Aorta (tissue), 5 donors: ENCODE measurements at regions not wholly inside any gene's neighbourhood (a gene's known extent, or its start where the extent isn't known, plus 50 kb on each side); places are given as distances from the start of the nearest gene placed in this dataset.

Experiments used
- ATAC-seq: fragments of 200-7000 bp; cut with Tn5 transposase; one replicate; pipeline ENCODE4 v1.9.1; 2022; ENCODE audit warnings: moderate library complexity; ENCODE audit not compliant: low FRiP score
- DNase-seq, 2 donors: peaks; one replicate each; pipeline ENCODE4 v3.0.0-alpha.2; 2020
- H3K27ac ChIP-seq, 2 donors: one replicate each; pipeline ENCODE4 v1.5.1; 2013; ENCODE audit warnings: low read length in 2 of 2, mild to moderate bottlenecking in 2 of 2, moderate library complexity in 2 of 2, control low read depth in 1 of 2, inconsistent platforms in 1 of 2, low read depth in 1 of 2
- H3K27me3 ChIP-seq, 2 donors: one replicate each; pipeline ENCODE4 v1.6.1; 2013; ENCODE audit warnings: control low read depth in 1 of 2, low read length in 1 of 2, mild to moderate bottlenecking in 1 of 2, moderate library complexity in 1 of 2; ENCODE audit not compliant: insufficient read depth in 2 of 2, control insufficient read depth in 1 of 2
- H3K36me3 ChIP-seq, 2 donors: one replicate each; pipeline ENCODE4 v1.6.1; 2013; ENCODE audit warnings: control low read depth in 1 of 2, low read length in 1 of 2, mild to moderate bottlenecking in 1 of 2; ENCODE audit not compliant: insufficient read depth in 2 of 2, control insufficient read depth in 1 of 2
- H3K4me1 ChIP-seq, 2 donors: one replicate each; pipeline ENCODE4 v1.6.1; 2013; ENCODE audit warnings: low read length in 2 of 2, control low read depth in 1 of 2, mild to moderate bottlenecking in 1 of 2, moderate library complexity in 1 of 2; ENCODE audit not compliant: insufficient read depth in 2 of 2, control insufficient read depth in 1 of 2
- H3K4me3 ChIP-seq, 2 donors: one replicate each; pipeline ENCODE4 v1.5.1; 2013; ENCODE audit warnings: low read length in 2 of 2, control low read depth in 1 of 2, mild to moderate bottlenecking in 1 of 2
- H3K9me3 ChIP-seq: one replicate; pipeline ENCODE4 v1.6.1; 2013; ENCODE audit warnings: mild to moderate bottlenecking, low read length; ENCODE audit not compliant: control insufficient read depth
- WGBS, 2 donors: extraction: QIAGEN DNeasy Blood & Tissue Kit; methylation state at CpG; one replicate each; pipeline ENCODE4 v1.1.7; 2013; 5-methylcytosine and 5-hydroxymethylcytosine counted together
- intact Hi-C, 2 donors: fragments of 100-400 bp; cut with DNase I; formaldehyde crosslinking; loops; one replicate each; pipeline versions ENCODE4 v1.14.2 to v1.15.0; 2022
- donor health status: healthy with polysubstance abuse.
- donor health status: Bipolar disorder and iron deficiency.
- donor health status: DM: no; HTN: no; CAD: no.
- donor health status: DM: no; HTN: no; CAD: no.
- donor health status: DM: yes; HTN: yes; CAD: no.

DNA sequence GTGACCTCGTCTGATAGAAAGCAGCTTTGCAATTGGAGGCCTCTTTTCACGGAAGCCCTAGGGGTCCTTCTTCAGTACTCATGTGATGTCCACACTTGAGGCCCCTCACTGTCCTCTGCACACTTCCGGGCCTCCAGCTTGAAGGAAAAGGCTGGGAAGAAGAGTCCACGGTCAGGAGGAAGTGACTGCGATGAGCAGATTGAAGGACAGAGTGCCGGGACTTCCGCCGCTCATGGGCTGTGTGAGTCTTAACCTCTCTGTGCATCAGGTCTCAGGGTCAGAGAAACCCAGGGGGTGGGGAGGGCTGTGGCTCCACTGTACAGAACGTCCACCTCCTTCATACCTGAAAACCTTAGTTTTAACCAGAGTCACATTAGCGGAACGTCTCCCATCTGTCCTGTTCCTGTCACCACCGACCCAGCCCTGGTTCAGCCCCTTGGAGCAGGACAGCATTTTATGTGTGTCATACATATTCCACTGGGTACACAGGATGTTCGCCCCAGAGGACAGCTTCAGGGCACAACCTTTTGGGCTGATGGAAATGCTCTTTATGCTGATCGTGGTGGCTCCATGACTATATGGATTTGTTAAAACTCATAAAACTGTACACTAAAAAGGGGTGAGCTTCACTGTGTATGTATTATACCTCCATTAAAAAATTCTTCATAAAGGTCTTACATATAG, 51.0 kb upstream of the SORCS2 start:
- DNase-seq (no peak), ATAC-seq (no peak)
- no peaks in the 10 kb centered on the region for H3K9me3 ChIP-seq
- no peak overlapping the region for H3K4me3 ChIP-seq
- H3K36me3 ChIP-seq, result no peaks in the 10 kb centered on the region
- no peaks in the 10 kb centered on the region for H3K27me3 ChIP-seq
- WGBS, 2 donors, result 89 to 91% methylated on average over 14 of the region's 14 CpGs
- no peak overlapping the region for H3K27ac ChIP-seq
- no peaks in the 10 kb centered on the region for H3K4me1 ChIP-seq
- intact Hi-C loops, result no loop called here

DNA sequence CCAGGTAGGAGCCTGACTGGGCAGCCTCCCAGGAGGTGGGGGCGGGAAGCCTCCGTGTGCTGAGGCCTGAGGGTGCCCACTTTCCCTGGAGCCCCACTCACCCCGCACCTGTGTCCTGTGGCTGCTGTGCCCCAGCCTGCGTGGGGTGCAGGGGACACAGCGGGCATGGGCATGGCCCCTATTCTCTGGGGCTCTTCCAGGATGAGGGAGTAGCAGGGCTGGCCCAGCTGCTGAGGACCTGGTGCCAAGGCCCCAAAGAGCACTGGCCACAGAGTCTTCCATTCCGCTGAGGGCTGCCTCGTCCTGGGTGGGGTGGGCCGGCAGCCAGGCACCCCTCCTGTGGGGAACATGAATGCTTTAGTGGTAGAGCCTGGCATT, 51.7 kb upstream of the SORCS2 start:
- DNase-seq (no peak), ATAC-seq (no peak)
- Histone ChIP-seq H3K4me1 (no peaks in the 10 kb centered on the region), H3K9me3 (no peaks in the 10 kb centered on the region), H3K36me3 (no peaks in the 10 kb centered on the region), H3K4me3 (no peak overlapping the region), H3K27ac (no peak overlapping the region), H3K27me3 (no peaks in the 10 kb centered on the region)
- intact Hi-C loops, result no loop called here
- 88 to 93% methylated on average over 8 of the region's 8 CpGs for WGBS, 2 donors

DNA sequence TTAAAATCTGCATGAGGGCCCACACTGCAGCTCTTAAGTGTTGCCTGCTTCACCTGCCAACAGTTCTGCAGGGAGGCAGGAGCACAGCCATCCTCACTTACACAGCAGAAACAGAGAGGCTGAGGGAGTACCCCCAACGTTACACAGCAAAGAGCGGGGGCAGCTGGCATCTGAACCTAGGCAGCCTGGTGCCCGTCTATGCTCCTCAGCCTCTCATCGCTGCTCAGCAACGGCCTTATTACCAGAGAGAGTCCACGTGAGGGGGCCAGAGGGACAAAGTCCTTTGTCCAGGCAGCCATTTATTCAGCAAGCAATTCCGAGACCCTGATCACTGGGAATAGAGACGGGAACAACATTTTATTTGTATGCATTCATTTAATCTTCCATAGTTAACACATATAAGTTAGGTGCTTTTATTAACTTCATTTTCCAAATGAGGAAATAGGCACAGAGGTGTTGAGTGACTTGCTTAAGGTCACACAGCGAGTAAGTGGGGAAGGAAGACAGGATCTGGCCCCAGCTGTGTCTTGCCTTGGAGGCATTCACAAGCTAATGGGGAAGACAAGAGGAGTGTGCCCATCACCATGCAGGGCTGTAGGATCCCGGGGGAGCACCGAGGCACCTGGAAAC, 52.2 kb upstream of the SORCS2 start:
- ATAC-seq (no peak), DNase-seq (no peak)
- WGBS, 2 donors, result 87 to 89% methylated on average over 11 of the region's 11 CpGs

GRCh38 chr4:7139167-7139982, 53.0 kb upstream of the SORCS2 start:
- WGBS, 2 donors, result 65 to 70% methylated on average over 12 of the region's 12 CpGs
- DNase-seq (no peak), ATAC-seq (no peak)
- H3K27ac ChIP-seq, result no peak overlapping the region
- intact Hi-C loops, result no loop called here
- no peaks in the 10 kb centered on the region for H3K27me3 ChIP-seq
- H3K4me1 ChIP-seq, result no peaks in the 10 kb centered on the region
- no peaks in the 10 kb centered on the region for H3K9me3 ChIP-seq
- no peak overlapping the region for H3K4me3 ChIP-seq
- H3K36me3 ChIP-seq, result no peaks in the 10 kb centered on the region

More for the DNA sequence above, 52.2 kb upstream of the SORCS2 start:
- H3K36me3 ChIP-seq, result no peaks in the 10 kb centered on the region
- no peak overlapping the region for H3K4me3 ChIP-seq
- H3K9me3 ChIP-seq, result no peaks in the 10 kb centered on the region
- H3K4me1 ChIP-seq, result no peaks in the 10 kb centered on the region
- no peak overlapping the region for H3K27ac ChIP-seq
- intact Hi-C loops, result no loop called here
- H3K27me3 ChIP-seq, result no peaks in the 10 kb centered on the region

DNA sequence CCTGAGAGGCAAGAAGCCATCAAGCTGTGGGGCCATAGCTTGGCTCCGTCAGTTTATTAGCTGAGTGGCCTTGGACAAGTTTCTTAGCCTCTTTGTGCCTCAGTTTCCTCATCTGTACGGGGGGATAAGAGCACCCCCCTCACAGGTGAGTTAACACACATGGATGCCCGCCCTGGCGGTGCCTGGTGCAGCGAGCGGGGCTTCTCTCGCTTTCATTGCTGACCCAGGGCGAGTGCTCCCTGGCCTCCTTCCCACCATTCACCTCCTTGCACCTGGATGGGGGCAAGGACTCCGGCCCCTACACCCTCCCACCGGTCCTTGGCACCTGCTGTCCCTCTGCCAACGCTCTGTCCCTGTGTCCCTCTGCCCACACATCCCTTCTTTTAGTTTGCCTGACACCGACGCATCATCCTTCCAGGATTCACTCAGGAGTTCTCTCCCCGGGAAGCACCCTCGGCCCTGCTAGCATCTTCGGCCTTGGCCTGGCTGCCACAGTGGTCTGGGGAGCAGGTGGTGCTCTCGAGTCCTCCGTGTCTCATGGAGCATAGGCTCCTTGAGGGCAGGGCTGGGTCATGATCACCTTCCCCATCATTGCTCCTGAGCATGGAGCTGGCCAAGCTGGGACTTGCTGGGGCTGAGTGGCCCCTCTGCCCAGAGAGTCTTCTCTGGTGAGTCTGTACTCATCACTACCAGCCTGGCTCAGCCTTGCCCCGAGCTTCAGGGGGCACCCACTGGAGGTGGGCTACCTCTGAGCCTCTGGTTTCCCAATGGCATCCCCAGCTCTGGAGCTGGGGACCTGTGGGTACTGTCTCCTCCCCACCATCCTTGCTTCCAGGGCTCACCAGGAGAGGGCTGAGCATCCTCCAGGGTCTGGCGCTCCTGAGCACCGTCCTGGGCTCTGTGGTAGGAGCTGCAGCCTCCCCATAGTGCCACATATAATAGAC, 53.8 kb upstream of the SORCS2 start:
- ATAC-seq, result no peak
- Histone ChIP-seq H3K36me3 (no peaks in the 10 kb centered on the region), H3K27ac (no peak overlapping the region), H3K4me3 (no peak overlapping the region), H3K27me3 (no peaks in the 10 kb centered on the region), H3K9me3 (no peaks in the 10 kb centered on the region), H3K4me1 (no peaks in the 10 kb centered on the region)
- DNase-seq, result no peak
- intact Hi-C loops, result no loop called here
- 92% methylated on average over 21 of the region's 21 CpGs for WGBS, 2 donors

DNA sequence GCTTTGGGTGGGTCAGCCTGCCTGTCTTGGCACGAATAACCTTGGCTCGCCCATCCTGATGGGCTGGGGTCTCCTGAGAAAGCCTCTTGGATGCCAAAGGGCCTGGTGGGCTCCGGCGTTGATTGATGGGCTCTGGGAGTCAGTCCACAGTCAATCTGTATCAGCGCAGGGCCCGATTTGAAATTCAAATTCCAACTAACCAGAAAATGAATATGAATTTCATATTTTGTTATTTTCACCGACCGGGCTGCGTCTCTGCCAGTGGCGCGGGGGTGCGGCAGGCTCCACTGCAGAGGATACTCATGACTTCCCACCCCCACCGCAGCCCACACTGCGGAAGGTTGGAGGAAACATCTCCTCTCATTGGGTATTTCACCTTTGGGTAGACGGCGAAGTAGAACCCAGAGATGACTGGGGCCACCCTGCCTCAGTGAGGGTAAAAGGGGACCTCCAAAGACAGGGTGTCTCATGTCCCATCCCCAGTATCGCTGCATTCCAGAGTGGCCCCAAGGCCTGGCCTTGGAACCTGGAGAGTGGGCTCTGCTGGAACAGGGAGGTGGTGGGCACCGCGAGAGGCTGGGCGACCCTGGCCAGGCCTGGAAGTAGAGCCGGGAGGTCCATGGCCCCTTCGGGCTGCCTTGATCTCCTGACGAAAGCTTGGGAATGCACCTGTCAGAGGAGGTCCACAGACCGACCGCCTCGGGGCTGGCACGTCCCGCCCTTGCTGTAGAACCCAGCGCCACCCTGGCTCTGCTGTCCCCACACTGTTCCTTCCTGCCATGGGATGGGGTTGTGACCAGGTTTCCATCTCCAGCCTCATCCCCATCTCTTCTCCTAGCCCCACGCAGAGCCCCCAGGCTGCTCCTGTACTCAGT, 54.8 kb upstream of the SORCS2 start:
- Histone ChIP-seq H3K9me3 (no peaks in the 10 kb centered on the region), H3K27ac (no peak overlapping the region), H3K27me3 (no peaks in the 10 kb centered on the region), H3K4me3 (no peak overlapping the region), H3K4me1 (no peaks in the 10 kb centered on the region), H3K36me3 (no peaks in the 10 kb centered on the region)
- ATAC-seq (no peak), DNase-seq (no peak)
- intact Hi-C loops, result no loop called here
- 96 to 97% methylated on average over 30 of the region's 30 CpGs for WGBS, 2 donors

GRCh38 chr4:7136351-7136750, 56.0 kb upstream of the SORCS2 start:
- H3K9me3 ChIP-seq, result no peaks in the 10 kb centered on the region
- 91 to 92% methylated on average over 9 of the region's 9 CpGs for WGBS, 2 donors

GRCh38 chr4:7135389-7135746, 57.0 kb upstream of the SORCS2 start:
- Histone ChIP-seq H3K4me1 (no peaks in the 10 kb centered on the region), H3K36me3 (no peaks in the 10 kb centered on the region), H3K4me3 (no peak overlapping the region), H3K27ac (no peak overlapping the region), H3K9me3 (no peaks in the 10 kb centered on the region), H3K27me3 (no peaks in the 10 kb centered on the region)
- DNase-seq (no peak), ATAC-seq (no peak)
- intact Hi-C loops, result no loop called here
- WGBS, 2 donors, result 28 to 36% methylated on average over 13 of the region's 13 CpGs

More at GRCh38 chr4:7136351-7136750, 56.0 kb upstream of the SORCS2 start:
- H3K36me3 ChIP-seq, result no peaks in the 10 kb centered on the region
- no peaks in the 10 kb centered on the region for H3K27me3 ChIP-seq
- no peak for ATAC-seq
- no peak for DNase-seq
- no peaks in the 10 kb centered on the region for H3K4me1 ChIP-seq
- intact Hi-C loops, result no loop called here
- H3K27ac ChIP-seq, result no peak overlapping the region
- H3K4me3 ChIP-seq, result no peak overlapping the region
